OCI-LY1 (cell line): ENCODE measurements at regions not wholly inside any gene's neighbourhood (a gene's known extent, or its start where the extent isn't known, plus 50 kb on each side); places are given as distances from the start of the nearest gene placed in this dataset.

ENCODE experiments used
- CTCF ChIP-seq: fragments of 200-600 bp; sonication (generic), shearing (Covaris generic); IDR thresholded peaks from 2 replicates; pipeline ENCODE4 v1.5.1; 2017; ENCODE audit warnings: mild to moderate bottlenecking, antibody characterized with exemption, low read length, moderate library complexity, mixed read lengths
- EZH2 ChIP-seq: fragments of 200-600 bp; sonication (generic), shearing (Covaris generic); IDR thresholded peaks from 2 replicates; pipeline ENCODE4 v1.8.0; 2017; ENCODE audit warnings: borderline replicate concordance, mixed run types, mild to moderate bottlenecking, antibody characterized with exemption, low read length, moderate library complexity, mixed read lengths

GRCh38 chr4:11605597-11605996 lies 176.9 kb upstream of the HS3ST1 start:
- TF ChIP-seq CTCF (no peak), EZH2 (no peak)
